B cell (primary cell): ENCODE measurements at regions not wholly inside any gene's neighbourhood (a gene's known extent, or its start where the extent isn't known, plus 50 kb on each side); places are given as distances from the start of the nearest gene placed in this dataset.

Experiments used
- ATAC-seq: fragments of 200-7000 bp; cut with Tn5 transposase; one replicate; pipeline ENCODE4 v1.10.0; 2021; ENCODE audit warnings: low read depth, mild to moderate bottlenecking, moderate number of reproducible peaks, moderate library complexity
- CTCF ChIA-PET: fragments of 350-600 bp; sonication (Branson Sonifier 250); formaldehyde crosslinking; loops from one replicate; lab custom pipeline; 2021; ENCODE audit warnings: antibody characterized with exemption, inconsistent platforms; lab: Charles Lee
- POLR2A ChIA-PET: fragments of 350-600 bp; sonication (Branson Sonifier 250); formaldehyde crosslinking; loops from one replicate; lab custom pipeline; 2021; ENCODE audit warnings: antibody characterized with exemption; lab: Charles Lee
- DNase-seq: peaks from one replicate; pipeline ENCODE4 v3.0.0; 2013
- H2AFZ ChIP-seq: 2 replicates; pipeline ENCODE4 v1.6.1; 2012; ENCODE audit warnings: mild to moderate bottlenecking, low read depth, low read length; ENCODE audit not compliant: insufficient read depth, poor library complexity, severe bottlenecking
- H3K27ac ChIP-seq, 2 donors: 1 replicate in 1 of 2; 2 replicates in 1 of 2; pipeline ENCODE4 v1.5.1; 2012 to 2013; ENCODE audit warnings: low read length in 2 of 2, mild to moderate bottlenecking in 2 of 2, moderate library complexity in 1 of 2
- H3K27me3 ChIP-seq, 4 experiments: fragments of 200-600 bp in 1 of 4; sonication (generic) in 1 of 4; replicated peaks in 1 of 4; 1 replicate in 2 of 4; 2 replicates in 2 of 4; pipeline versions ENCODE4 v1.6.1 to v1.7.0; 2013 to 2016; ENCODE audit warnings: low read length in 3 of 4, mild to moderate bottlenecking in 2 of 4, mixed read lengths in 1 of 4, moderate library complexity in 1 of 4; ENCODE audit not compliant: insufficient read depth in 4 of 4, control insufficient read depth in 3 of 4; ENCODE audit errors: control extremely low read depth in 1 of 4
- H3K36me3 ChIP-seq, 2 experiments: replicated peaks in 1 of 2; 1 replicate in 1 of 2; 2 replicates in 1 of 2; pipeline versions ENCODE4 v1.6.1 to v1.7.1; 2013; ENCODE audit warnings: low read length in 1 of 2; ENCODE audit not compliant: insufficient read depth in 2 of 2, control insufficient read depth in 1 of 2; ENCODE audit errors: control extremely low read depth in 1 of 2, extremely low read depth in 1 of 2
- H3K4me1 ChIP-seq, 2 donors: fragments of 200-600 bp in 1 of 2; sonication (generic) in 1 of 2; 1 replicate in 1 of 2; 2 replicates in 1 of 2; pipeline versions ENCODE4 v1.5.1 to v1.6.1; 2013 to 2017; ENCODE audit warnings: low read length in 2 of 2; ENCODE audit not compliant: control insufficient read depth in 2 of 2, insufficient read depth in 2 of 2
- H3K4me2 ChIP-seq: replicated peaks from 2 replicates; pipeline ENCODE3; 2012; ENCODE audit warnings: mild to moderate bottlenecking, low read depth, low read length; ENCODE audit not compliant: poor library complexity, severe bottlenecking
- H3K4me3 ChIP-seq, 5 experiments: fragments of 200-600 bp in 1 of 5; sonication (generic) in 1 of 5; 1 replicate in 3 of 5; 2 replicates in 2 of 5; pipeline versions ENCODE4 v1.5.1 to v1.7.0; 2011 to 2016; ENCODE audit warnings: low read length in 4 of 5, mild to moderate bottlenecking in 4 of 5, low read depth in 2 of 5, control low read depth in 1 of 5, moderate library complexity in 1 of 5; ENCODE audit not compliant: insufficient read depth in 1 of 5; ENCODE audit errors: control extremely low read depth in 1 of 5, extremely low read depth in 1 of 5
- H3K79me2 ChIP-seq: fragments of 200-600 bp; sonication (generic); one replicate; pipeline ENCODE4 v1.6.0; 2016; ENCODE audit warnings: low read length; ENCODE audit not compliant: control insufficient read depth, insufficient read depth
- H3K9ac ChIP-seq: fragments of 200-600 bp; sonication (generic); 2 replicates; pipeline ENCODE4 v1.6.1; 2017; ENCODE audit warnings: mild to moderate bottlenecking, low read length, moderate library complexity
- H3K9me3 ChIP-seq, 3 donors: one replicate each; pipeline versions ENCODE4 v1.6.1 to v1.7.1; 2013; ENCODE audit warnings: low read length in 2 of 3; ENCODE audit not compliant: control insufficient read depth in 2 of 3, insufficient read depth in 1 of 3; ENCODE audit errors: control extremely low read depth in 1 of 3
- H4K20me1 ChIP-seq: 2 replicates; pipeline ENCODE4 v1.6.0; 2012; ENCODE audit warnings: mild to moderate bottlenecking, low read length; ENCODE audit not compliant: insufficient read depth, control insufficient read depth, poor library complexity, severe bottlenecking
- H3K27ac Mint-ChIP-seq: one replicate; pipeline ENCODE4 v1.8.0; 2021; ENCODE audit warnings: mixed read lengths
- H3K27me3 Mint-ChIP-seq: one replicate; pipeline ENCODE4 v1.8.0; 2021; ENCODE audit warnings: mixed read lengths
- H3K4me1 Mint-ChIP-seq: one replicate; pipeline ENCODE4 v1.8.0; 2021; ENCODE audit warnings: mixed read lengths
- H3K4me3 Mint-ChIP-seq: one replicate; pipeline ENCODE4 v1.8.0; 2021; ENCODE audit warnings: mixed read lengths
- H3K9me3 Mint-ChIP-seq: one replicate; pipeline ENCODE4 v1.8.0; 2022; ENCODE audit warnings: mixed read lengths; ENCODE audit not compliant: insufficient read depth
- EZH2 ChIP-seq: IDR thresholded peaks from 2 replicates; pipeline ENCODE4 v1.6.1; 2012; ENCODE audit warnings: borderline replicate concordance, low read depth, mild to moderate bottlenecking, moderate library complexity, low read length; ENCODE audit not compliant: insufficient read depth, poor library complexity, severe bottlenecking
- WGBS: methylation state at CpG from one replicate; pipeline ENCODE4 v1.1.5; 2013; ENCODE audit warnings: missing lambda C conversion rate; ENCODE audit not compliant: insufficient coverage; 5-methylcytosine and 5-hydroxymethylcytosine counted together
- intact Hi-C: fragments of 100-400 bp; cut with micrococcal nuclease; formaldehyde crosslinking; loops from one replicate; pipeline ENCODE4 v1.10.0; 2022
- TF ChIP-seq, protein P1 (sequence below): fragments of 200-600 bp; IDR thresholded peaks from one replicate; pipeline ENCODE4 v1.8.0; 2022; ENCODE audit warnings: antibody characterized with exemption, mild to moderate bottlenecking

DNA sequence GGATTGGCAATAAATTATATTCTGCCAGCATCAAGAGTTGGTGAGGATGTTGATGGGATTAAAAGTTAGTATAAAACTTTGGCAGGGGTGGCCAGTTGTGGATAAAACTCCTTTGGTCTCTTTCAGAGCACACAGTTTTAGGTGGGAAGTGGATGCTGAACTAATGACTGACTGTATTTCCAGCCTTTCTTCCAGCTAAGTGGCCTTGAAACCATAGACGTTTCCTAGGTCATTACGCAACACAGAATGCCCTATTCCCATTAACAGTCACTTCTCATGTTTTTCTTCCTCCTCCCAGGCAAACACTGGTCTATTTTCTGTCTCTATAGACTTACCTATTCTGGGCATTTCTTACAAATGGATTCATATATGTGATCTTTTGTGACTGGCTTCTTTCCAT, 467.4 kb downstream of the NEBL start:
- Histone ChIP-seq H3K4me2 (no peak overlapping the region), H2AFZ (no peak overlapping the region), H3K9me3 (peaks cover 0 to 10% (median 3%) of the 10 kb centered on the region in 3 donors), H3K36me3 (no peaks in the 10 kb centered on the region), H3K27me3 (no peaks in the 10 kb centered on the region), H3K79me2 (no peaks in the 10 kb centered on the region), H4K20me1 (no peaks in the 10 kb centered on the region), H3K4me1 (no peaks in the 10 kb centered on the region), H3K9ac (no peak overlapping the region), H3K4me3 (no peak overlapping the region), H3K27ac (no peak overlapping the region)
- Mint-ChIP-seq H3K9me3 (peaks cover 11% of the 10 kb centered on the region), H3K27ac (no peak overlapping the region), H3K27me3 (no peaks in the 10 kb centered on the region), H3K4me1 (no peaks in the 10 kb centered on the region), H3K4me3 (no peak overlapping the region)
- CTCF ChIA-PET: no interaction called here
- TF ChIP-seq, protein P1, sequence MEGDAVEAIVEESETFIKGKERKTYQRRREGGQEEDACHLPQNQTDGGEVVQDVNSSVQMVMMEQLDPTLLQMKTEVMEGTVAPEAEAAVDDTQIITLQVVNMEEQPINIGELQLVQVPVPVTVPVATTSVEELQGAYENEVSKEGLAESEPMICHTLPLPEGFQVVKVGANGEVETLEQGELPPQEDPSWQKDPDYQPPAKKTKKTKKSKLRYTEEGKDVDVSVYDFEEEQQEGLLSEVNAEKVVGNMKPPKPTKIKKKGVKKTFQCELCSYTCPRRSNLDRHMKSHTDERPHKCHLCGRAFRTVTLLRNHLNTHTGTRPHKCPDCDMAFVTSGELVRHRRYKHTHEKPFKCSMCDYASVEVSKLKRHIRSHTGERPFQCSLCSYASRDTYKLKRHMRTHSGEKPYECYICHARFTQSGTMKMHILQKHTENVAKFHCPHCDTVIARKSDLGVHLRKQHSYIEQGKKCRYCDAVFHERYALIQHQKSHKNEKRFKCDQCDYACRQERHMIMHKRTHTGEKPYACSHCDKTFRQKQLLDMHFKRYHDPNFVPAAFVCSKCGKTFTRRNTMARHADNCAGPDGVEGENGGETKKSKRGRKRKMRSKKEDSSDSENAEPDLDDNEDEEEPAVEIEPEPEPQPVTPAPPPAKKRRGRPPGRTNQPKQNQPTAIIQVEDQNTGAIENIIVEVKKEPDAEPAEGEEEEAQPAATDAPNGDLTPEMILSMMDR: no peak
- TF ChIP-seq EZH2: no peak
- intact Hi-C loops: no loop called here
- POLR2A ChIA-PET: no interaction called here
- WGBS: no CpG with 5 or more reads among the region's 2 CpGs
- DNase-seq (no peak), ATAC-seq (no peak)

DNA sequence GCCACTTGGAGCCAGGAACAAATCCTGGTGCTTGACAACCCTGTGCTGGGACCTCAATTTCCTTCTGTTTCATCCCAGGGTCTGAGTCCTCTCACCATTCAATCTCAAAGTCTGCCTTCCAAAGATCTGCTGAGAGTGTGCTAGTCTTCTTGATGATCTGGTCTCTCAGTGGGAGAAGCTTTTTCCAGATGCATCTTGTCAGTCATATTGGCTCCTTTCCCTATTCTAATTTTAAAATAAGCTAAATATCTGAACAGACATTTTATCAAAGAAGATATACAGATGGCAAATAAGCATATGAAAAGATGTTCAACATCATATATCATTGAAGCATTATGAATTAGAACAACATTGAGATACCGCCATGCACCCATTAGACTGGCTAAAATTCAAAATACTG, 469.3 kb downstream of the NEBL start:
- no peak overlapping the region for H3K4me2 ChIP-seq
- H3K9ac ChIP-seq: no peak overlapping the region
- ChIA-PET POLR2A (no interaction called here), CTCF (no interaction called here)
- intact Hi-C loops: no loop called here
- DNase-seq: no peak
- H3K36me3 ChIP-seq: no peaks in the 10 kb centered on the region
- Mint-ChIP-seq H3K27me3 (no peaks in the 10 kb centered on the region), H3K27ac (no peak overlapping the region), H3K4me1 (no peaks in the 10 kb centered on the region), H3K9me3 (peaks cover 11% of the 10 kb centered on the region), H3K4me3 (no peak overlapping the region)
- no peaks in the 10 kb centered on the region for H3K27me3 ChIP-seq
- H2AFZ ChIP-seq: no peak overlapping the region
- no peaks in the 10 kb centered on the region for H3K79me2 ChIP-seq
- H3K27ac ChIP-seq: no peak overlapping the region
- no peak for ATAC-seq
- no peak overlapping the region for H3K4me3 ChIP-seq
- H3K4me1 ChIP-seq: no peaks in the 10 kb centered on the region
- WGBS: no CpG with 5 or more reads among the region's 1 CpG
- TF ChIP-seq, protein P1: no peak
- no peak for TF ChIP-seq EZH2
- H3K9me3 ChIP-seq: peaks cover 0 to 10% (median 3%) of the 10 kb centered on the region in 3 donors
- H4K20me1 ChIP-seq: no peaks in the 10 kb centered on the region
